ENCODE measurements at regions not wholly inside any gene's neighbourhood (a gene's known extent, or its start where the extent isn't known, plus 50 kb on each side); places are given as distances from the start of the nearest gene placed in this dataset.

DNA sequence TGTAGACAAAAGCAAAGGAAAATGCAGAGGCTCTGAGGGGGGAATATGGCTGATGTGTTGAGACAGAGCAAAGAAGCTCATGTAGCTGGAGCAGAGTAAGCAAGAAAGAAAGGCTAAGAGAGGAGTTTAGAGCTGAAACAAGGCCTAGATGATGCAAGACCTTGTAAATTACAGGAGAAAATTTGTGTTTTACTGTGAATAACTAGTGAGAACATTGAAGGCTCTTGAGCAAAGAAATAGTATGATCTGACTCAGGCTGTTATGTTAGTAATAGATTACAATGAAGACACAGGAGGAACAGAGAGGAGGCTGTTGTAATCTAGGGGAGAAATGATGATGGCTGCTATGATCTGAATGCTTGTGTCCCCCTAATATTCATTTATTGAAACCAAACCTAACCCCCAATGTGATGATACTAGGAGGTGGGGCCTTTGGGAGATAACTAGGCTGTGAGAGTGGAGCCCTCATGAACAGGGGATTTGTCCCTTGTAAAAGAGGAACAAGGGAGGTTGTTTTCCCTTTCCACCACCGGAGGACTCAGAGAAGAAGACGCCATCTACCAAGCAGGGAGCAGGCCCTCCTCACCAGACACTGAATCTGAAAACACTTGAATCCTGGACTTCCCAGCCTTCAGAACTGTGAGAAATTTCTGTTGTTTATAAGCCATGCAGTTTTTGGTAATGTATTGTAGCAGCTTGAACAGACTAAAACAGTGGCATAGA lies 394.9 kb downstream of the HTR7 start:
- no peak overlapping the region for H3K4me3 ChIP-seq
- no peaks in the 10 kb centered on the region for H3K4me1 ChIP-seq
- H3K36me3 ChIP-seq: no peaks in the 10 kb centered on the region
- no peaks in the 10 kb centered on the region for H3K9me3 ChIP-seq
- no peak for DNase-seq
- H3K27me3 ChIP-seq: no peaks in the 10 kb centered on the region
- intact Hi-C loops (cut with DNase I): no loop called here
- no peak for TF ChIP-seq POLR2A (IDR thresholded peaks at IDR 0.05)
- TF ChIP-seq EP300 (IDR thresholded peaks at IDR 0.05): no peak
- TF ChIP-seq POLR2AphosphoS5 (IDR thresholded peaks at IDR 0.05): no peak
- TF ChIP-seq, protein P1, sequence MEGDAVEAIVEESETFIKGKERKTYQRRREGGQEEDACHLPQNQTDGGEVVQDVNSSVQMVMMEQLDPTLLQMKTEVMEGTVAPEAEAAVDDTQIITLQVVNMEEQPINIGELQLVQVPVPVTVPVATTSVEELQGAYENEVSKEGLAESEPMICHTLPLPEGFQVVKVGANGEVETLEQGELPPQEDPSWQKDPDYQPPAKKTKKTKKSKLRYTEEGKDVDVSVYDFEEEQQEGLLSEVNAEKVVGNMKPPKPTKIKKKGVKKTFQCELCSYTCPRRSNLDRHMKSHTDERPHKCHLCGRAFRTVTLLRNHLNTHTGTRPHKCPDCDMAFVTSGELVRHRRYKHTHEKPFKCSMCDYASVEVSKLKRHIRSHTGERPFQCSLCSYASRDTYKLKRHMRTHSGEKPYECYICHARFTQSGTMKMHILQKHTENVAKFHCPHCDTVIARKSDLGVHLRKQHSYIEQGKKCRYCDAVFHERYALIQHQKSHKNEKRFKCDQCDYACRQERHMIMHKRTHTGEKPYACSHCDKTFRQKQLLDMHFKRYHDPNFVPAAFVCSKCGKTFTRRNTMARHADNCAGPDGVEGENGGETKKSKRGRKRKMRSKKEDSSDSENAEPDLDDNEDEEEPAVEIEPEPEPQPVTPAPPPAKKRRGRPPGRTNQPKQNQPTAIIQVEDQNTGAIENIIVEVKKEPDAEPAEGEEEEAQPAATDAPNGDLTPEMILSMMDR (IDR thresholded peaks at IDR 0.05): no peak
- 88 to 91% methylated on average over 2 of the region's 2 CpGs for whole genome bisulfite sequencing, 2 donors
- H3K27ac ChIP-seq: no peak overlapping the region

DNA sequence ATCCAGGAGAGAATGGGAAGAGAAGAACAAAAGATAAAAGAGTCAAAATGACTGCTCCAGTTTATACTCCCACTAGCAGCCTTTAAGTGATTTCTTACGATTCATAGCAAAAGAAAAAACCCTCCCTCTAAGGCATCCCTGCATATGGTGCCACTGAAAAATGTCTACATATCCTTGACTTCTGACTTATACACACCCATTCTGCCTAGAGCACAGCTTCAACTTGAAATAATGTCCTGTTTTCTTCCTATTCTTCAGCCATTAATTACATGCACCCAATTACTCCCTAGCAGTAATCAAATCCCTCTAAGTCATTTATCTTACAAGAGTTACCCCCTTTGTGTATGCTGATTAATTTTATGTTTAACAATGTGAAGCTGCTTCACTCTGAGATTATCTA lies 393.5 kb downstream of the HTR7 start:
- TF ChIP-seq EP300 (IDR thresholded peaks at IDR 0.05) (no peak), POLR2AphosphoS5 (IDR thresholded peaks at IDR 0.05) (no peak), POLR2A (IDR thresholded peaks at IDR 0.05) (no peak)
- TF ChIP-seq, protein P1 (IDR thresholded peaks at IDR 0.05): no peak
- H3K4me3 ChIP-seq: no peak overlapping the region
- no peaks in the 10 kb centered on the region for H3K27me3 ChIP-seq
- H3K27ac ChIP-seq: no peak overlapping the region
- no peak for DNase-seq
- intact Hi-C loops (cut with DNase I): no loop called here
- H3K36me3 ChIP-seq: no peaks in the 10 kb centered on the region
- no peaks in the 10 kb centered on the region for H3K4me1 ChIP-seq
- no peaks in the 10 kb centered on the region for H3K9me3 ChIP-seq
- 76 to 78% methylated on average over 1 of the region's 1 CpG for WGBS, 2 donors

DNA sequence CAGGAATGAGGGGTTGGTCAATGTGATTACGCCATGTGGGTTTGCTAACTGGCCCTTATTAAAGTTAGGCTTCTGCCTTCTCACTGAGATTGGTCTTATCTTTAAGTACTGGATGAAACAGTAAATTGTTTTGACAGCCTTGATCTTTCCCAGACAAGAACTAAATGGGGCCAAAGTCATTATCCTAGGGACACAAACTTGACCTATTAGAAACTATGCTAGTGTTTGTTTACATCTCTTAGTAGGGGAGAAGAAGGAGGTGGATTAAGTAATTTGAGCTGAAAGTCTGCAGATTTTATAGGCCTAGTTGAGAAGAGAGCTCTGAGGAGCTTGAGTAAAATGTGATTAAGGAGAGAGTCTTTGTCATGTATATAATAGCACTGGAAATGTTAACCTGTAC lies 386.9 kb downstream of the HTR7 start:
- Histone ChIP-seq H3K4me3 (no peak overlapping the region), H3K36me3 (no peaks in the 10 kb centered on the region), H3K27ac (no peak overlapping the region), H3K27me3 (no peaks in the 10 kb centered on the region), H3K9me3 (no peaks in the 10 kb centered on the region), H3K4me1 (peaks cover 0 to 5% (median 0%) of the 10 kb centered on the region in 4 donors)
- intact Hi-C loops (cut with DNase I): no loop called here
- WGBS, 2 donors: 50 to 67% methylated on average over 1 of the region's 1 CpG
- DNase-seq: no peak
- TF ChIP-seq POLR2AphosphoS5 (IDR thresholded peaks at IDR 0.05) (no peak), POLR2A (IDR thresholded peaks at IDR 0.05) (no peak), EP300 (IDR thresholded peaks at IDR 0.05) (no peak)
- TF ChIP-seq, protein P1 (IDR thresholded peaks at IDR 0.05): no peak

DNA sequence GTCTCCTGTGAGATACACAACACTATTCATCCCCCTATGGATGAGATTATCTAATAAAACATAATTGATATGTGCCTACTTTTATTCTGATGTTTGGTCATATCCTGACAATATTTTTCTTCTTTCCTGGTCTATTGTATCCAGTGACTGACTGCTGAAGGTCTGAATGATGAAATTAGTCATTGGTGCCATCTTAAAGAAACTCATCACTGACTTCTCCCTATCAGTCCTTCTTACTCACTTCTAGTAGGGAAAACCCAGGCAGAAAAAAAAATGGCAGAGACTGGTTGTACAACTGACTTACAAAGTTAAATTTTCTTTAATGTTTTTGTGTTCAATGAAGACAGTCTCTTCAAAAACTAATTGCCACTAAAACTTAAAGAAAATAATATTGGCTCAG lies 377.4 kb downstream of the HTR7 start:
- TF ChIP-seq EP300 (IDR thresholded peaks at IDR 0.05): no peak
- TF ChIP-seq, protein P1 (IDR thresholded peaks at IDR 0.05): no peak
- no peak for TF ChIP-seq POLR2AphosphoS5 (IDR thresholded peaks at IDR 0.05)
- no peak for TF ChIP-seq POLR2A (IDR thresholded peaks at IDR 0.05)
- H3K36me3 ChIP-seq: no peaks in the 10 kb centered on the region
- no peaks in the 10 kb centered on the region for H3K27me3 ChIP-seq
- DNase-seq: no peak
- H3K4me1 ChIP-seq: no peaks in the 10 kb centered on the region
- no peaks in the 10 kb centered on the region for H3K9me3 ChIP-seq
- intact Hi-C loops (cut with DNase I): no loop called here
- H3K4me3 ChIP-seq: no peak overlapping the region
- H3K27ac ChIP-seq: no peak overlapping the region

All from sigmoid colon (tissue), 6 donors.